Endothelial cell of umbilical vein (primary cell): ENCODE measurements at regions not wholly inside any gene's neighbourhood (a gene's known extent, or its start where the extent isn't known, plus 50 kb on each side); places are given as distances from the start of the nearest gene placed in this dataset.

Experiments
- BruUV-seq: library from RNA; stranded (reverse); fragments of 400-500 nt; replicated peaks from 2 replicates; lab custom pipeline; 2021; lab: Mats Ljungman, UMichigan
- CTCF ChIA-PET: fragments of 300-600, 350-600 bp; sonication (Branson Sonifier 250); formaldehyde crosslinking; loops from one replicate; lab custom pipeline; 2021; ENCODE audit warnings: antibody characterized with exemption, inconsistent platforms; lab: Charles Lee
- POLR2A ChIA-PET: fragments of 300-600, 350-600 bp; sonication (Branson Sonifier 250); formaldehyde crosslinking; loops from one replicate; lab custom pipeline; 2021; ENCODE audit warnings: antibody characterized with exemption, inconsistent platforms; lab: Charles Lee
- DNase-seq: peaks from one replicate; pipeline ENCODE4 v3.0.0-alpha.2; 2011; ENCODE audit warnings: low read depth, low spot score
- FAIRE-seq: peaks from 2 replicates; lab custom pipeline; 2011; peaks lifted over from hg19 to GRCh38; lab: Jason Lieb, UNC
- H2AFZ ChIP-seq: 2 replicates; pipeline ENCODE4 v1.6.0; 2012; ENCODE audit warnings: low read depth, low read length, control low read depth, inconsistent platforms
- H3K27ac ChIP-seq: 2 replicates; pipeline ENCODE4 v1.5.1; 2011; ENCODE audit warnings: low read depth, mild to moderate bottlenecking, control low read depth, low read length, moderate library complexity; ENCODE audit not compliant: insufficient read depth
- H3K27me3 ChIP-seq, 2 experiments: 2 replicates each; pipeline versions ENCODE4 v1.6.0 to v1.6.1; 2011; ENCODE audit warnings: low read length in 2 of 2, mixed read lengths in 1 of 2; ENCODE audit not compliant: control insufficient read depth in 2 of 2, insufficient read depth in 2 of 2
- H3K36me3 ChIP-seq, 2 experiments: 2 replicates in 1 of 2; 3 replicates in 1 of 2; pipeline ENCODE4 v1.5.1; 2011; ENCODE audit warnings: low read length in 2 of 2, mild to moderate bottlenecking in 1 of 2, moderate library complexity in 1 of 2; ENCODE audit not compliant: control insufficient read depth in 2 of 2, insufficient read depth in 2 of 2; ENCODE audit errors: extremely low read depth in 1 of 2
- H3K4me1 ChIP-seq: 3 replicates; pipeline ENCODE4 v1.5.1; 2011; ENCODE audit warnings: mild to moderate bottlenecking, low read length; ENCODE audit not compliant: control insufficient read depth, insufficient read depth; ENCODE audit errors: extremely low read depth
- H3K4me2 ChIP-seq: 2 replicates; pipeline ENCODE4 v1.6.1; 2011; ENCODE audit warnings: low read length, control low read depth, mixed read lengths; ENCODE audit not compliant: insufficient read depth
- H3K4me3 ChIP-seq, 3 experiments: fragments of 200-600 bp in 1 of 3; sonication (generic), shearing (Covaris generic) in 1 of 3; replicated peaks in 1 of 3; 2 replicates each; pipeline ENCODE4 v1.5.1; 2011 to 2016; ENCODE audit warnings: control low read depth in 3 of 3, low read length in 3 of 3, mild to moderate bottlenecking in 2 of 3, inconsistent platforms in 1 of 3, low read depth in 1 of 3, moderate library complexity in 1 of 3; ENCODE audit not compliant: insufficient read depth in 1 of 3
- H3K79me2 ChIP-seq: 2 replicates; pipeline ENCODE4 v1.6.0; 2012; ENCODE audit warnings: low read length, inconsistent platforms; ENCODE audit not compliant: control insufficient read depth, insufficient read depth
- H3K9ac ChIP-seq: replicated peaks from 2 replicates; pipeline ENCODE3; 2011; ENCODE audit warnings: low read length, control low read depth; ENCODE audit not compliant: insufficient read depth; ENCODE audit errors: extremely low read depth
- H3K9me1 ChIP-seq: replicated peaks from 3 replicates; pipeline ENCODE4 v1.6.0; 2011; ENCODE audit warnings: mild to moderate bottlenecking, low read length; ENCODE audit not compliant: control insufficient read depth, insufficient read depth; ENCODE audit errors: extremely low read depth
- H3K9me3 ChIP-seq: replicated peaks from 2 replicates; pipeline ENCODE4 v1.5.1; 2012; ENCODE audit warnings: low read length, inconsistent platforms; ENCODE audit not compliant: control insufficient read depth, insufficient read depth
- H4K20me1 ChIP-seq: replicated peaks from 2 replicates; pipeline ENCODE3; 2011; ENCODE audit warnings: mild to moderate bottlenecking, low read length; ENCODE audit not compliant: control insufficient read depth, insufficient read depth; ENCODE audit errors: extremely low read depth
- CTCF ChIP-seq, 2 donors: IDR thresholded peaks; 1 replicate in 1 of 2; 2 replicates in 1 of 2; pipeline ENCODE4 v1.5.1; 2011; ENCODE audit warnings: low read length in 2 of 2, mild to moderate bottlenecking in 2 of 2, moderate library complexity in 2 of 2, control low read depth in 1 of 2, inconsistent platforms in 1 of 2, low read depth in 1 of 2; ENCODE audit not compliant: insufficient read depth in 1 of 2; ENCODE audit errors: extremely low read depth in 1 of 2
- EZH2 ChIP-seq: IDR thresholded peaks from 2 replicates; pipeline ENCODE4 v1.6.1; 2012; ENCODE audit warnings: borderline replicate concordance, low read depth, mild to moderate bottlenecking, moderate library complexity, low read length, inconsistent platforms; ENCODE audit not compliant: severe bottlenecking
- FOS ChIP-seq: IDR thresholded peaks from 2 replicates; pipeline ENCODE4 v1.6.1; 2011; ENCODE audit warnings: mild to moderate bottlenecking, low read length, moderate library complexity, borderline replicate concordance; ENCODE audit not compliant: insufficient read depth
- GATA2 ChIP-seq: IDR thresholded peaks from 2 replicates; pipeline ENCODE4 v1.7.0; 2011; ENCODE audit warnings: low read depth, mild to moderate bottlenecking, moderate library complexity, mixed read lengths, low read length; ENCODE audit not compliant: insufficient read length, insufficient read depth
- JUN ChIP-seq: IDR thresholded peaks from 2 replicates; pipeline ENCODE4 v1.6.1; 2011; ENCODE audit warnings: borderline replicate concordance, low read depth; ENCODE audit not compliant: insufficient read length, insufficient read depth
- MAX ChIP-seq: IDR thresholded peaks from 2 replicates; pipeline ENCODE4 v1.6.1; 2011; ENCODE audit not compliant: insufficient read depth, insufficient read length
- MYC ChIP-seq: IDR thresholded peaks from one replicate; pipeline ENCODE4 v1.6.1; 2011; ENCODE audit warnings: mild to moderate bottlenecking, low read depth, low read length
- POLR2A ChIP-seq: IDR thresholded peaks from 2 replicates; pipeline ENCODE4 v1.6.1; 2012; ENCODE audit warnings: low read depth, mild to moderate bottlenecking, control low read depth, low read length
- POLR2AphosphoS5 ChIP-seq: IDR thresholded peaks from 2 replicates; pipeline ENCODE4 v1.6.1; 2012; ENCODE audit warnings: low read depth, mild to moderate bottlenecking, control low read depth, low read length, moderate library complexity; ENCODE audit not compliant: insufficient read depth
- dilution Hi-C: fragments of 300-500 bp; cut with MboI; formaldehyde crosslinking; loops from one replicate; pipeline ENCODE4 v1.15.0; 2019; ENCODE audit warnings: low sequenced_read_pairs; ENCODE audit not compliant: extremely low pct_ligation_motif_present
- intact Hi-C: fragments of 100-400 bp; cut with micrococcal nuclease; formaldehyde crosslinking; loops from one replicate; pipeline ENCODE4 v1.10.0; 2022

GRCh38 chr3:118171236-118171852, 863.3 kb downstream of the IGSF11 start:
- H2AFZ ChIP-seq, result no peak overlapping the region
- H3K79me2 ChIP-seq, result no peaks in the 10 kb centered on the region
- no peak overlapping the region for H3K4me2 ChIP-seq
- H3K9ac ChIP-seq, result no peak overlapping the region
- no peaks in the 10 kb centered on the region for H3K4me1 ChIP-seq
- no peak overlapping the region for H3K27ac ChIP-seq
- no peaks in the 10 kb centered on the region for H3K9me3 ChIP-seq
- CTCF ChIA-PET, result no interaction called here
- POLR2A ChIA-PET, result no interaction called here
- TF ChIP-seq EZH2 (no peak), POLR2AphosphoS5 (no peak), CTCF (IDR thresholded peaks at IDR 0.05; ENCODE audit: extremely low read depth in 1 of 2, insufficient read depth in 1 of 2, low read depth in 1 of 2, low read length in 2 of 2) (no peak), JUN (no peak), POLR2A (no peak), MAX (no peak), MYC (no peak), FOS (no peak), GATA2 (no peak)
- no peaks in the 10 kb centered on the region for H3K9me1 ChIP-seq
- no TSS peak for BruUV-seq
- H3K36me3 ChIP-seq, result no peaks in the 10 kb centered on the region
- intact Hi-C loops (no loop called here), dilution Hi-C loops (no loop called here)
- H4K20me1 ChIP-seq, result no peaks in the 10 kb centered on the region
- FAIRE-seq (no peak), DNase-seq (no peak)
- no peak overlapping the region for H3K4me3 ChIP-seq
- no peaks in the 10 kb centered on the region for H3K27me3 ChIP-seq
